OCI-LY7 (cell line): ENCODE measurements at regions not wholly inside any gene's neighbourhood (a gene's known extent, or its start where the extent isn't known, plus 50 kb on each side); places are given as distances from the start of the nearest gene placed in this dataset. TPM values are rescaled to one million over a fixed set of nuclear protein-coding genes. Genes with fewer than 3 reads are reported as not detected.

Source experiments
- BruUV-seq: library from RNA; stranded (reverse); fragments of 400-500 nt; replicated peaks from 2 replicates; lab custom pipeline; 2021; lab: Mats Ljungman, UMichigan
- CTCF ChIA-PET: fragments of 300-600 bp; sonication (Branson Sonifier 250); formaldehyde crosslinking; loops from one replicate; lab custom pipeline; 2022; ENCODE audit warnings: antibody characterized with exemption; ENCODE audit not compliant: unreplicated experiment; lab: Charles Lee
- POLR2A ChIA-PET: fragments of 300-600 bp; sonication (Branson Sonifier 250); formaldehyde crosslinking; loops from one replicate; lab custom pipeline; 2022; ENCODE audit warnings: antibody characterized with exemption; lab: Charles Lee
- DNase-seq: peaks from one replicate; pipeline ENCODE4 v3.0.0-alpha.2; 2015; ENCODE audit warnings: low spot score
- H2AFZ ChIP-seq: fragments of 200-600 bp; sonication (generic), shearing (Covaris generic); 2 replicates; pipeline ENCODE4 v1.6.1; 2014; ENCODE audit warnings: mild to moderate bottlenecking, antibody characterized with exemption, low read length, moderate library complexity
- H3K27ac ChIP-seq: fragments of 200-600 bp; sonication (generic); 2 replicates; pipeline ENCODE4 v1.5.1; 2014; ENCODE audit warnings: mixed run types, low read depth, mild to moderate bottlenecking, moderate library complexity, low read length, inconsistent platforms; ENCODE audit not compliant: poor library complexity, severe bottlenecking
- H3K36me3 ChIP-seq: fragments of 200-600 bp; sonication (generic); 2 replicates; pipeline ENCODE4 v1.6.1; 2014; ENCODE audit warnings: mild to moderate bottlenecking, antibody characterized with exemption, low read length, moderate library complexity, mixed read lengths; ENCODE audit not compliant: insufficient read depth
- H3K4me1 ChIP-seq: fragments of 200-600 bp; sonication (generic); 2 replicates; pipeline ENCODE4 v1.5.1; 2014; ENCODE audit warnings: mild to moderate bottlenecking, low read length; ENCODE audit not compliant: insufficient read depth, poor library complexity, severe bottlenecking
- H3K4me2 ChIP-seq: fragments of 200-600 bp; sonication (generic); 2 replicates; pipeline ENCODE4 v1.6.1; 2014; ENCODE audit warnings: mild to moderate bottlenecking, low read length
- H3K4me3 ChIP-seq: fragments of 200-600 bp; sonication (generic); 2 replicates; pipeline ENCODE4 v1.5.1; 2014; ENCODE audit warnings: mild to moderate bottlenecking, low read depth, low read length; ENCODE audit not compliant: poor library complexity, severe bottlenecking
- H3K79me2 ChIP-seq: fragments of 200-600 bp; sonication (generic); 2 replicates; pipeline ENCODE4 v1.6.1; 2016; ENCODE audit warnings: low read depth, mild to moderate bottlenecking, low read length, moderate library complexity, mixed read lengths; ENCODE audit not compliant: insufficient read depth
- H3K9me2 ChIP-seq: fragments of 200-600 bp; sonication (generic); 2 replicates; pipeline ENCODE4 v1.6.1; 2016; ENCODE audit warnings: mild to moderate bottlenecking, low read length, mixed read lengths; ENCODE audit not compliant: insufficient read depth
- H3K9me3 ChIP-seq: fragments of 200-600 bp; sonication (generic); 2 replicates; pipeline ENCODE4 v1.6.1; 2014; ENCODE audit warnings: mild to moderate bottlenecking, mixed run types, low read length, mixed read lengths
- H4K20me1 ChIP-seq: fragments of 200-600 bp; sonication (generic); 2 replicates; pipeline ENCODE4 v1.6.1; 2014; ENCODE audit warnings: mild to moderate bottlenecking, antibody characterized with exemption, low read length, moderate library complexity, mixed read lengths; ENCODE audit not compliant: insufficient read depth
- EZH2phosphoT487 ChIP-seq: fragments of 200-600 bp; sonication (generic); IDR thresholded peaks from 2 replicates; pipeline ENCODE4 v1.6.1; 2018; ENCODE audit warnings: low read depth, borderline replicate concordance, mild to moderate bottlenecking, mixed run types, antibody characterized with exemption, low read length, moderate library complexity, mixed read lengths
- intact Hi-C: fragments of 100-400 bp; cut with micrococcal nuclease; formaldehyde crosslinking; loops from one replicate; pipeline ENCODE4 v1.10.0; 2022; ENCODE audit not compliant: unreplicated experiment
- microRNA-seq: library from miRNA; unstranded; fragments of <30 nt; microRNA quantifications from one replicate; pipeline ENCODE4 v1.2.0, GENCODE V29; 2022; ENCODE audit warnings: borderline replicate concordance
- small RNA-seq: library from RNA; depleted of rRNA; stranded (forward); fragments of <200 nt; gene quantifications from one replicate; pipeline ENCODE3, GENCODE V24; 2014
- TF ChIP-seq, protein P1 (sequence below): fragments of 200-600 bp; sonication (generic); conservative IDR thresholded peaks from 2 replicates; pipeline ENCODE4 v1.5.1; 2014; ENCODE audit warnings: mild to moderate bottlenecking, antibody characterized with exemption, low read length, moderate library complexity, mixed read lengths

DNA sequence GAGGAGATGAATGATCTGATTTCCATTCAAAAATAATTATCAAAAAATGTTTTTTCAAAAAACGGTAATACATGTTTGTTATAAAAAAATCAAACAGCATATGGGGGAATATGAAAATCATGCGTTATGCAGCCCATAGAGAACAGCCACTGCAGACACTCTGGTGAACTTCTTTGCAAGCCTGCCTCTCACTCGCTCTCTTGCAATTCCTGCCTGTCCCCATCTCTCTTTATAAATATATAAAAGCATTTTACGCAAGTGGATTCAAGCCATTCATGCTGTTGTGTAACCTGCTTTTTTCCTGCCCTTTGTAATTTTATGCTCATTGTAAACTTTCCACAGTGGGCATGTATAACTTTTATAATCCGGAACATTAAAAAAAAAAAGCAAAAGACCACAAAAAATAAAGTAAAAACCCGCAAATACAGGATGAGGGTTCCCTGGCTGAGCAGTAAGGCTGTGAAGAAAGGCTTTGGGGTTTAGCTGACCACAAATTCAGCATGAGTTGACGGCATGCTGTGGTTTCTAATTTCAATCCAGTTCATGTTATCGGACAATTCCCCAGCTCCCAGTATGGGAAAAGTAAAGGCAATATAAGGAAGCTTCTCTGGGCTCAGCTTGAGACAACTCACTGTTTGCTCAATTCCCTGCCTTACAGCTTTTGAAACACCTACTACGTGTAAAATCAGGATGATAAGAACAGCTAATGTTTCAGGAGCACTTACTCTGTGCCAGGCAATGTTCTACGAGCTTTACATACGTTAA, 52.8 kb upstream of the ZBTB40 start:
- no peak overlapping the region for H3K4me2 ChIP-seq
- no peaks in the 10 kb centered on the region for H3K9me3 ChIP-seq
- H3K4me1 ChIP-seq: no peaks in the 10 kb centered on the region
- TF ChIP-seq, protein P1, sequence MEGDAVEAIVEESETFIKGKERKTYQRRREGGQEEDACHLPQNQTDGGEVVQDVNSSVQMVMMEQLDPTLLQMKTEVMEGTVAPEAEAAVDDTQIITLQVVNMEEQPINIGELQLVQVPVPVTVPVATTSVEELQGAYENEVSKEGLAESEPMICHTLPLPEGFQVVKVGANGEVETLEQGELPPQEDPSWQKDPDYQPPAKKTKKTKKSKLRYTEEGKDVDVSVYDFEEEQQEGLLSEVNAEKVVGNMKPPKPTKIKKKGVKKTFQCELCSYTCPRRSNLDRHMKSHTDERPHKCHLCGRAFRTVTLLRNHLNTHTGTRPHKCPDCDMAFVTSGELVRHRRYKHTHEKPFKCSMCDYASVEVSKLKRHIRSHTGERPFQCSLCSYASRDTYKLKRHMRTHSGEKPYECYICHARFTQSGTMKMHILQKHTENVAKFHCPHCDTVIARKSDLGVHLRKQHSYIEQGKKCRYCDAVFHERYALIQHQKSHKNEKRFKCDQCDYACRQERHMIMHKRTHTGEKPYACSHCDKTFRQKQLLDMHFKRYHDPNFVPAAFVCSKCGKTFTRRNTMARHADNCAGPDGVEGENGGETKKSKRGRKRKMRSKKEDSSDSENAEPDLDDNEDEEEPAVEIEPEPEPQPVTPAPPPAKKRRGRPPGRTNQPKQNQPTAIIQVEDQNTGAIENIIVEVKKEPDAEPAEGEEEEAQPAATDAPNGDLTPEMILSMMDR: no peak
- no peak for TF ChIP-seq EZH2phosphoT487
- no peak overlapping the region for H3K27ac ChIP-seq
- BruUV-seq: no TSS peak
- no peaks in the 10 kb centered on the region for H4K20me1 ChIP-seq
- intact Hi-C loops: no loop called here
- H3K36me3 ChIP-seq: no peaks in the 10 kb centered on the region
- no peak overlapping the region for H3K4me3 ChIP-seq
- H2AFZ ChIP-seq: no peak overlapping the region
- no peak for DNase-seq
- CTCF ChIA-PET: no interaction called here
- H3K9me2 ChIP-seq: no peaks in the 10 kb centered on the region
- no peaks in the 10 kb centered on the region for H3K79me2 ChIP-seq
- POLR2A ChIA-PET: no interaction called here

- no TSS peak for BruUV-seq
- no peaks in the 10 kb centered on the region for H3K4me1 ChIP-seq
- TF ChIP-seq EZH2phosphoT487: no peak
- TF ChIP-seq, protein P1: no peak
- no peak overlapping the region for H3K4me2 ChIP-seq
- H3K4me3 ChIP-seq: no peak overlapping the region
- CTCF ChIA-PET: no interaction called here
- POLR2A ChIA-PET: no interaction called here
- DNase-seq: no peak
- H3K36me3 ChIP-seq: no peaks in the 10 kb centered on the region
- H3K27ac ChIP-seq: no peak overlapping the region
- intact Hi-C loops: no loop called here
- H3K9me2 ChIP-seq: no peaks in the 10 kb centered on the region
- no peaks in the 10 kb centered on the region for H3K9me3 ChIP-seq
- H4K20me1 ChIP-seq: no peaks in the 10 kb centered on the region
- H2AFZ ChIP-seq: no peak overlapping the region
- H3K79me2 ChIP-seq: no peaks in the 10 kb centered on the region
Measured at GRCh38 chr1:22399421-22400091, 52.1 kb upstream of the ZBTB40 start.

Small RNA genes lying in the stretch of these regions (microRNA-seq; reads per million reads assigned to microRNA genes)
- not detected for gene MIR4418

Small RNA genes lying in the stretch of these regions (small RNA-seq; reads per million reads assigned to genes)
- not detected for gene MIR4418
